Panc1 (cell line): ENCODE measurements at regions not wholly inside any gene's neighbourhood (a gene's known extent, or its start where the extent isn't known, plus 50 kb on each side); places are given as distances from the start of the nearest gene placed in this dataset.

ENCODE experiments used
- ATAC-seq: fragments of 200-7000 bp; cut with Tn5 transposase; 2 replicates; pipeline ENCODE4 v1.9.1; 2020; ENCODE audit warnings: mild to moderate bottlenecking, moderate library complexity
- BruUV-seq: library from RNA; stranded (reverse); fragments of 400-500 nt; replicated peaks from 2 replicates; lab custom pipeline; 2021; lab: Mats Ljungman, UMichigan
- CTCF ChIA-PET: fragments of 300-600 bp; sonication (Branson Sonifier 250); formaldehyde crosslinking; loops from one replicate; lab custom pipeline; 2022; ENCODE audit warnings: antibody characterized with exemption; lab: Charles Lee
- POLR2A ChIA-PET: fragments of 300-600 bp; sonication (Branson Sonifier 250); formaldehyde crosslinking; loops from one replicate; lab custom pipeline; 2022; ENCODE audit warnings: antibody characterized with exemption; lab: Charles Lee
- DNase-seq: peaks from one replicate; pipeline ENCODE4 v3.0.0-alpha.2; 2010; ENCODE audit warnings: low read depth, low spot score
- H3K27ac ChIP-seq: 2 replicates; pipeline ENCODE4 v1.5.1; 2011; ENCODE audit warnings: mild to moderate bottlenecking, low read length, inconsistent platforms
- H3K27me3 ChIP-seq: fragments of 200-500 bp; sonication (Bioruptor generic); 2 replicates; pipeline ENCODE4 v1.6.0; 2014; ENCODE audit warnings: low read length, inconsistent platforms; ENCODE audit not compliant: control insufficient read depth, insufficient read depth
- H3K36me3 ChIP-seq: fragments of 200-500 bp; sonication (Bioruptor generic); 2 replicates; pipeline ENCODE4 v1.5.1; 2014; ENCODE audit warnings: inconsistent platforms, mild to moderate bottlenecking, low read length, moderate library complexity; ENCODE audit not compliant: control insufficient read depth, insufficient read depth
- H3K4me1 ChIP-seq: 2 replicates; pipeline ENCODE4 v1.5.1; 2011; ENCODE audit warnings: inconsistent platforms, mild to moderate bottlenecking, low read length, moderate library complexity; ENCODE audit not compliant: control insufficient read depth, insufficient read depth
- H3K4me3 ChIP-seq, 2 experiments: 2 replicates each; pipeline ENCODE4 v1.5.1; 2011 to 2012; ENCODE audit warnings: low read depth in 2 of 2, low read length in 2 of 2, mild to moderate bottlenecking in 2 of 2, inconsistent platforms in 1 of 2, moderate library complexity in 1 of 2
- H3K9me3 ChIP-seq: fragments of 200-500 bp; sonication (Bioruptor generic); 2 replicates; pipeline ENCODE4 v1.5.1; 2014; ENCODE audit warnings: low read depth, mild to moderate bottlenecking, inconsistent platforms, low read length, moderate library complexity; ENCODE audit not compliant: control insufficient read depth, insufficient read depth
- POLR2AphosphoS5 ChIP-seq: IDR thresholded peaks from 2 replicates; pipeline ENCODE4 v1.6.1; 2012; ENCODE audit warnings: mild to moderate bottlenecking, low read depth, low read length, moderate library complexity
- SIN3A ChIP-seq: IDR thresholded peaks from 2 replicates; pipeline ENCODE4 v1.6.1; 2012; ENCODE audit warnings: low read depth, mild to moderate bottlenecking, low read length, moderate library complexity, borderline replicate concordance; ENCODE audit not compliant: insufficient read depth
- TCF7L2 ChIP-seq: IDR thresholded peaks from 2 replicates; pipeline ENCODE4 v1.6.1; 2011; ENCODE audit warnings: mild to moderate bottlenecking, low read depth, low read length, inconsistent platforms
- in situ Hi-C: cut with HindIII; loops from 2 replicates; pipeline ENCODE4 v1.10.0; 2016; ENCODE audit warnings: low sequenced_read_pairs, low pct_unique_long_range_greater_than_20kb
- intact Hi-C: fragments of 100-400 bp; cut with micrococcal nuclease; formaldehyde crosslinking; loops from one replicate; pipeline ENCODE4 v1.10.0; 2022; ENCODE audit not compliant: unreplicated experiment
- TF ChIP-seq, protein P1 (sequence below), 2 experiments: IDR thresholded peaks; 2 replicates each; pipeline ENCODE4 v1.6.1; 2011 to 2012; ENCODE audit warnings: low read depth in 2 of 2, control low read depth in 1 of 2, low read length in 1 of 2, mild to moderate bottlenecking in 1 of 2, moderate library complexity in 1 of 2; ENCODE audit not compliant: insufficient read depth in 1 of 2
- TF ChIP-seq, protein P2 (sequence below): fragments of 450-650 bp; IDR thresholded peaks from 2 replicates; pipeline ENCODE4 v1.5.1; 2017; ENCODE audit warnings: mild to moderate bottlenecking

DNA sequence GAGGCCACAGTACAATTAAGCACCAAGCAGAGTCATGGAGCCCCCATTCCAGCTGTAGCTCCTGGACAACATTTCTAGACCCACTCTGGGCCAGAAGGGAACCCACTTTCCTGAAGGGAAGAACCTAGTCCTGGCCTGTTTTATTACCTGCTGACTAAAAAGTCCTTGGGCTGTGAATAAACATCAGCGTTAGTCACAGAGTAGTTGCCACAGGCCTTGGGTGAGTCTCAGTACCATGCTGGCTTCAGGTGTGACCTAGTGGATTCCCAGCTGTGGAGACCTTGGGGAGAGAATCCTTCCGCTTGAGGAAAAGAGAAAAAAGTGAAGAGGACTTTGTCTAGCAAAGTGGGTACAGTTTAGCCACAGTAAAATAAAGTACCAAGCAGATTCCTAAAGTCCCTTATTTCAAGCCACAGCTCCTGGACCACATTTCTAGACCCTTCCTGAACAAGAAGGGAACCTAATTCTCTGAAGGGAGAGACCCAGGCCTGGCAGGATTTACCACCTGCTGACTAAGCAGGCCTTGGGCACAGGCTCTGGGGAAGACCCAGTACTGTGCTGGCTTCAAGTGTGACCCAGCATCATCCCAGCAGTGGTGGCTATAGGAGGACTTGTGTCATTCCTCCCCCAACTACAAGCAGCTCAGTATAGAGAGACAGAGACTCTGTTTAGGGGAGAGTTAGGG is 118.3 kb upstream of the KCNH8 start:
- no peaks in the 10 kb centered on the region for H3K4me1 ChIP-seq
- intact Hi-C loops: no loop called here
- ATAC-seq (no peak), DNase-seq (no peak)
- no peaks in the 10 kb centered on the region for H3K9me3 ChIP-seq
- H3K27me3 ChIP-seq: no peaks in the 10 kb centered on the region
- ChIA-PET POLR2A (no interaction called here), CTCF (no interaction called here)
- H3K4me3 ChIP-seq: no peak overlapping the region
- H3K27ac ChIP-seq: no peak overlapping the region
- no peaks in the 10 kb centered on the region for H3K36me3 ChIP-seq
- TF ChIP-seq, protein P1, sequence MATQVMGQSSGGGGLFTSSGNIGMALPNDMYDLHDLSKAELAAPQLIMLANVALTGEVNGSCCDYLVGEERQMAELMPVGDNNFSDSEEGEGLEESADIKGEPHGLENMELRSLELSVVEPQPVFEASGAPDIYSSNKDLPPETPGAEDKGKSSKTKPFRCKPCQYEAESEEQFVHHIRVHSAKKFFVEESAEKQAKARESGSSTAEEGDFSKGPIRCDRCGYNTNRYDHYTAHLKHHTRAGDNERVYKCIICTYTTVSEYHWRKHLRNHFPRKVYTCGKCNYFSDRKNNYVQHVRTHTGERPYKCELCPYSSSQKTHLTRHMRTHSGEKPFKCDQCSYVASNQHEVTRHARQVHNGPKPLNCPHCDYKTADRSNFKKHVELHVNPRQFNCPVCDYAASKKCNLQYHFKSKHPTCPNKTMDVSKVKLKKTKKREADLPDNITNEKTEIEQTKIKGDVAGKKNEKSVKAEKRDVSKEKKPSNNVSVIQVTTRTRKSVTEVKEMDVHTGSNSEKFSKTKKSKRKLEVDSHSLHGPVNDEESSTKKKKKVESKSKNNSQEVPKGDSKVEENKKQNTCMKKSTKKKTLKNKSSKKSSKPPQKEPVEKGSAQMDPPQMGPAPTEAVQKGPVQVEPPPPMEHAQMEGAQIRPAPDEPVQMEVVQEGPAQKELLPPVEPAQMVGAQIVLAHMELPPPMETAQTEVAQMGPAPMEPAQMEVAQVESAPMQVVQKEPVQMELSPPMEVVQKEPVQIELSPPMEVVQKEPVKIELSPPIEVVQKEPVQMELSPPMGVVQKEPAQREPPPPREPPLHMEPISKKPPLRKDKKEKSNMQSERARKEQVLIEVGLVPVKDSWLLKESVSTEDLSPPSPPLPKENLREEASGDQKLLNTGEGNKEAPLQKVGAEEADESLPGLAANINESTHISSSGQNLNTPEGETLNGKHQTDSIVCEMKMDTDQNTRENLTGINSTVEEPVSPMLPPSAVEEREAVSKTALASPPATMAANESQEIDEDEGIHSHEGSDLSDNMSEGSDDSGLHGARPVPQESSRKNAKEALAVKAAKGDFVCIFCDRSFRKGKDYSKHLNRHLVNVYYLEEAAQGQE (IDR thresholded peaks at IDR 0.05; ENCODE audit: insufficient read depth in 1 of 2, low read depth in 2 of 2, low read length in 1 of 2): no peak
- TF ChIP-seq SIN3A (no peak), TCF7L2 (no peak), POLR2AphosphoS5 (no peak)
- TF ChIP-seq, protein P2, sequence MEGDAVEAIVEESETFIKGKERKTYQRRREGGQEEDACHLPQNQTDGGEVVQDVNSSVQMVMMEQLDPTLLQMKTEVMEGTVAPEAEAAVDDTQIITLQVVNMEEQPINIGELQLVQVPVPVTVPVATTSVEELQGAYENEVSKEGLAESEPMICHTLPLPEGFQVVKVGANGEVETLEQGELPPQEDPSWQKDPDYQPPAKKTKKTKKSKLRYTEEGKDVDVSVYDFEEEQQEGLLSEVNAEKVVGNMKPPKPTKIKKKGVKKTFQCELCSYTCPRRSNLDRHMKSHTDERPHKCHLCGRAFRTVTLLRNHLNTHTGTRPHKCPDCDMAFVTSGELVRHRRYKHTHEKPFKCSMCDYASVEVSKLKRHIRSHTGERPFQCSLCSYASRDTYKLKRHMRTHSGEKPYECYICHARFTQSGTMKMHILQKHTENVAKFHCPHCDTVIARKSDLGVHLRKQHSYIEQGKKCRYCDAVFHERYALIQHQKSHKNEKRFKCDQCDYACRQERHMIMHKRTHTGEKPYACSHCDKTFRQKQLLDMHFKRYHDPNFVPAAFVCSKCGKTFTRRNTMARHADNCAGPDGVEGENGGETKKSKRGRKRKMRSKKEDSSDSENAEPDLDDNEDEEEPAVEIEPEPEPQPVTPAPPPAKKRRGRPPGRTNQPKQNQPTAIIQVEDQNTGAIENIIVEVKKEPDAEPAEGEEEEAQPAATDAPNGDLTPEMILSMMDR: no peak
- BruUV-seq: no TSS peak
- in situ Hi-C loops: no loop called here

- no peak for DNase-seq
- TF ChIP-seq POLR2AphosphoS5 (no peak), TCF7L2 (no peak), SIN3A (no peak)
- TF ChIP-seq, protein P2: no peak
- TF ChIP-seq, protein P1 (IDR thresholded peaks at IDR 0.05; ENCODE audit: insufficient read depth in 1 of 2, low read depth in 2 of 2, low read length in 1 of 2): no peak
- ATAC-seq: no peak
- ChIA-PET CTCF (no interaction called here), POLR2A (no interaction called here)
- intact Hi-C loops (no loop called here), in situ Hi-C loops (no loop called here)
- Histone ChIP-seq H3K27ac (no peak overlapping the region), H3K4me1 (no peaks in the 10 kb centered on the region), H3K36me3 (no peaks in the 10 kb centered on the region), H3K4me3 (no peak overlapping the region), H3K9me3 (no peaks in the 10 kb centered on the region), H3K27me3 (no peaks in the 10 kb centered on the region)
- no TSS peak for BruUV-seq
Observed at GRCh38 chr3:19025441-19025840, 122.9 kb upstream of the KCNH8 start.
